ENCODE measurements at regions not wholly inside any gene's neighbourhood (a gene's known extent, or its start where the extent isn't known, plus 50 kb on each side); places are given as distances from the start of the nearest gene placed in this dataset.

DNA sequence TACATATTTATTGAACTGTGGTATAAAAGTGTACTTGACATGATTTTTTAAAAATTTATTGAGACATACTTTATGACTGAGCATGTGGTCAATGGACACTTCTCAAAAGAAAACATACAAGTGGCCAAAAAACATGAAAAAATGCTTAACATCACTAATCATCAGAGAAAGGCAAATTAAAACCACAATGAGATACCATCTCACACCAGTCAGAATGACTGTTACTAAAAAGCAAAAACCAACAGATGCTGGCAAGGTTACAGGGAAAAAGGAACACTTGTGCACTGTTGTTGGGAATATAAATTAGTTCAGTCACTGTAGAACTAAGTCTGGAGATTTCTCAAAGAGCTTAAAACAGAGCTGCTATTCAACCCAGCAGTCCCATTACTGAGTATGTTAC, 1177.6 kb downstream of the GALC start:
- TF ChIP-seq, protein P1, sequence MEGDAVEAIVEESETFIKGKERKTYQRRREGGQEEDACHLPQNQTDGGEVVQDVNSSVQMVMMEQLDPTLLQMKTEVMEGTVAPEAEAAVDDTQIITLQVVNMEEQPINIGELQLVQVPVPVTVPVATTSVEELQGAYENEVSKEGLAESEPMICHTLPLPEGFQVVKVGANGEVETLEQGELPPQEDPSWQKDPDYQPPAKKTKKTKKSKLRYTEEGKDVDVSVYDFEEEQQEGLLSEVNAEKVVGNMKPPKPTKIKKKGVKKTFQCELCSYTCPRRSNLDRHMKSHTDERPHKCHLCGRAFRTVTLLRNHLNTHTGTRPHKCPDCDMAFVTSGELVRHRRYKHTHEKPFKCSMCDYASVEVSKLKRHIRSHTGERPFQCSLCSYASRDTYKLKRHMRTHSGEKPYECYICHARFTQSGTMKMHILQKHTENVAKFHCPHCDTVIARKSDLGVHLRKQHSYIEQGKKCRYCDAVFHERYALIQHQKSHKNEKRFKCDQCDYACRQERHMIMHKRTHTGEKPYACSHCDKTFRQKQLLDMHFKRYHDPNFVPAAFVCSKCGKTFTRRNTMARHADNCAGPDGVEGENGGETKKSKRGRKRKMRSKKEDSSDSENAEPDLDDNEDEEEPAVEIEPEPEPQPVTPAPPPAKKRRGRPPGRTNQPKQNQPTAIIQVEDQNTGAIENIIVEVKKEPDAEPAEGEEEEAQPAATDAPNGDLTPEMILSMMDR (conservative IDR thresholded peaks at IDR 0.05; ENCODE audit: low read depth, low read length): no peak
- no peak for TF ChIP-seq EZH2 (IDR thresholded peaks at IDR 0.05; ENCODE audit: borderline replicate concordance, low read depth, low read length, poor library complexity, severe bottlenecking)
